ENCODE measurements at regions not wholly inside any gene's neighbourhood (a gene's known extent, or its start where the extent isn't known, plus 50 kb on each side); places are given as distances from the start of the nearest gene placed in this dataset.

GRCh38 chr5:53303105-53303504 lies 177.3 kb upstream of the FST start:
- TF ChIP-seq, protein P1, sequence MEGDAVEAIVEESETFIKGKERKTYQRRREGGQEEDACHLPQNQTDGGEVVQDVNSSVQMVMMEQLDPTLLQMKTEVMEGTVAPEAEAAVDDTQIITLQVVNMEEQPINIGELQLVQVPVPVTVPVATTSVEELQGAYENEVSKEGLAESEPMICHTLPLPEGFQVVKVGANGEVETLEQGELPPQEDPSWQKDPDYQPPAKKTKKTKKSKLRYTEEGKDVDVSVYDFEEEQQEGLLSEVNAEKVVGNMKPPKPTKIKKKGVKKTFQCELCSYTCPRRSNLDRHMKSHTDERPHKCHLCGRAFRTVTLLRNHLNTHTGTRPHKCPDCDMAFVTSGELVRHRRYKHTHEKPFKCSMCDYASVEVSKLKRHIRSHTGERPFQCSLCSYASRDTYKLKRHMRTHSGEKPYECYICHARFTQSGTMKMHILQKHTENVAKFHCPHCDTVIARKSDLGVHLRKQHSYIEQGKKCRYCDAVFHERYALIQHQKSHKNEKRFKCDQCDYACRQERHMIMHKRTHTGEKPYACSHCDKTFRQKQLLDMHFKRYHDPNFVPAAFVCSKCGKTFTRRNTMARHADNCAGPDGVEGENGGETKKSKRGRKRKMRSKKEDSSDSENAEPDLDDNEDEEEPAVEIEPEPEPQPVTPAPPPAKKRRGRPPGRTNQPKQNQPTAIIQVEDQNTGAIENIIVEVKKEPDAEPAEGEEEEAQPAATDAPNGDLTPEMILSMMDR (conservative IDR thresholded peaks at IDR 0.05): no peak
- no peak for TF ChIP-seq ZFX (IDR thresholded peaks at IDR 0.05)

Data from C4-2B (cell line).